Activated CD4-positive, alpha-beta T cell treated with anti-CD3 and anti-CD28 coated beads, Interleukin-2, Interleukin-6, amounts not matched to agents 100 ng/mL and 50 ng/mL, durations not matched to agents 16 hours and 8 hours (primary cell): ENCODE measurements at regions not wholly inside any gene's neighbourhood (a gene's known extent, or its start where the extent isn't known, plus 50 kb on each side); places are given as distances from the start of the nearest gene placed in this dataset.
"Not testable (repeated sequence)": the region's sequence is repeated elsewhere in the genome, so short reads cannot be mapped to it uniquely, and the experiment has no call there.

Experiments
- DNase-seq: peaks from one replicate; pipeline ENCODE4 v3.0.0-alpha.2; 2020

GRCh38 chr2:161480123-161480522, 64.0 kb downstream of the TBR1 start:
- DNase-seq: no peak

GRCh38 chr2:161481619-161482018, 65.5 kb downstream of the TBR1 start:
- DNase-seq: no peak

DNA sequence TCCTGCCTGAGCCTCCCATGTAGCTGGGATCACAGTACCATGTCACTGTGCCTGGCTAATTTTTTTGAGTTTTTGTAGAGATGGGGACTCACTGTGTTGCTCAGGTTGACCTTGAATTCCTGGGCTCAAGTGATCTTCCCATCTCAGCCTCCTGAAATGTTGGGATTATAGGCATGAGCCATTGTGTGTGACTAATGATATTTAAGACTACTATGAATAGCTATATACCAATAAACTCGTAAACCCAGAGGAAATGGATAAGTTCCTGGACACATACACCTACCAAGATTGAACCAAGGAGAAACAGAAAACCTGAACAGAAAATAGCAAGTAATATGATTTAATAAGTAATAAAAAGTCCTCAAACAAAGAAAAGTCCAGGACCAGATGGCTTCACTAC, 68.0 kb downstream of the TBR1 start:
- no peak for DNase-seq

GRCh38 chr2:161486111-161486510, 70.0 kb downstream of the TBR1 start:
- no peak for DNase-seq

- no peak for DNase-seq
These were observed 72.1 kb downstream of the TBR1 start for GRCh38 chr2:161488131-161488699.

DNA sequence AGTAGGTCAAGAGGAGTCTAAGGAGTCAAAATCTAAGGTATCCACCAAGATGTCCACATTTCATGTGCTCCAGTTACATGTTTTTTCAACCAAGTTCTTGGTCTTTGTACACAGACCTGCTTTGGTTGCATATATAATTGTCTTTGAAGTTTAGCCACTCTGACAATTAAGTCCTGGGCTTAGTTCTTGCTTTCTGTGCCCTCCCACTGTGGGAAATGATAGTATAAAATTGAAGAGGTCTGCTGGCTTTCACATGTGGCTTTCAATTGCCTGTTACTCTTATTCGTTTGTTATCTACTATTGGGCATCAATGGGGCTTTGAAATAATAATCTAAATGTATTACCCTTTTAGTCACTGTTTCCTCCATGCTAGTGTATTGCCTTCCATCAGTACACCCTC, 72.8 kb downstream of the TBR1 start:
- DNase-seq: no peak

DNA sequence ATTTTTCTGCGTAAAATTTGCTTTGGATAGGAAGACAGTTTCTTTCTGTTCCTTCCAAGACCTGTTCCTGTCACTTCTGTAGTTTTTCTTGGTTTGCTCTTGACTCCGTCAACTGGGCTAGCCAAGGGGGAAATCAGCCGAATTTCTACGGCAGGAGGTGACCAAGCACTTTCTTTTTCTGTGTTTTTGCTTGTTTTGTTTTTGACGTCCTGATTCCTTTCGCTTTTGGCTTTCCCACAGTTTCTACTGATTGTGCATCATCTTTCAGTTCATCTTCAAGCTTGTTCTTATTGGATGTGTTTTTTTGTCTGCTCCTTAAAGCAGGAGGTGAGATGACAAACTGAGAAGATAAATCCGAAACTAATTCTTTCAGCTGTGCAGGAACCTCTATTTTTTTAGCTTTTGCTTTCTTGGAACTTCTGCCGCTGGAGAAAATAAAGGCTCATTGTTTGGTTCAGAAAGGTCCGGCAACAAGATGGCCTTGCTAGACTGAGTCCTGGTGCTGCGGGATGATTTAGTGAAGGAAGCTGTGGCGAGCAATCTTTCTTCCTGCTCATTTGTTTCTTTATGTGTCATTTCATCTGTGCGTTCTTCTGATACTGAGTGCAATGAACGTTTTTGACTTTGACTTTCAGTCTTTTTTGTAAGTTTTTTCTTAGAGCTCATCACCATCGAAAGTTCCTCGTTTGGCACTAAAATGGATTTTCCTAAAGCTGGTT, 85.0 kb downstream of the TBR1 start:
- DNase-seq: peak; percentile 54

DNA sequence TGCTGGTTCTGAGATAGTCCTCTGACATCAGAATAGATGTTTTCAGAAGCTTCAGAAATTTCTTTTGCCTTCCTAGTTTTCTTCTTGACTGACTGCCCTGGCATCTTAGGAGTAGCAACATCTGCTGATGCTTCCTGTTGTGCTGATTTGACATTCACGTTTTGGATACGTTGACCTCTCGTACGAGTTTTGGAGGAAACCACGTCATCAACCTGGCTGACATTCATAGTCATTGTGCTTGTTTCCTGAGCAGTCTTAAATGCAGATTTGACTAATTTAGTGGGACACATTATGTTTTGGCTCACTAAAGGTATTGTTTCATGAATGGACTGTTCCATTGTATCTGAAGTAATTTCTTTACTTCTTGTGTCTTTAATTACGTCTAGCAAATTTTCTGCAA, 86.2 kb downstream of the TBR1 start:
- peak; percentile 13 for DNase-seq

GRCh38 chr2:161504628-161505289, 88.7 kb downstream of the TBR1 start:
- not testable (repeated sequence) for DNase-seq

DNA sequence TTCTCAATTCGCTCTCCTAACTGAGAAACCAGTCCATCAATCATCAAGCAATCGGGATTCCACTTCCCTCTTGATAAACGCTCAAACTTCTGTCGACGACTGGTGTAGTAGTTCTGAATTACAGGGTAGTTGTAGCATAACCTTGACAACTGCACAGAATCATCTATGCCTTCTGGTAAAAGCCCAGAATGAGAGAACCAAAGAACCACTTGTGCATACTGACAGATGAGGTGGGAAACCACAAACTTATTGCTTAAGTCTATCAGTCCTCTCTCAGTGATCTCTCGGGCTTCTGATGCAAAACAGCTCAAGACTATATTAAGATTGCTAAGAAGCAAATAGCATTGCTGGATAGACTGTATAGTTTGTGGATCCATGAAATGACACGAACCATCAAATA, 89.4 kb downstream of the TBR1 start:
- not testable (repeated sequence) for DNase-seq

- DNase-seq: not testable (repeated sequence)
These were observed 97.4 kb downstream of the TBR1 start for GRCh38 chr2:161513295-161514032.

DNA sequence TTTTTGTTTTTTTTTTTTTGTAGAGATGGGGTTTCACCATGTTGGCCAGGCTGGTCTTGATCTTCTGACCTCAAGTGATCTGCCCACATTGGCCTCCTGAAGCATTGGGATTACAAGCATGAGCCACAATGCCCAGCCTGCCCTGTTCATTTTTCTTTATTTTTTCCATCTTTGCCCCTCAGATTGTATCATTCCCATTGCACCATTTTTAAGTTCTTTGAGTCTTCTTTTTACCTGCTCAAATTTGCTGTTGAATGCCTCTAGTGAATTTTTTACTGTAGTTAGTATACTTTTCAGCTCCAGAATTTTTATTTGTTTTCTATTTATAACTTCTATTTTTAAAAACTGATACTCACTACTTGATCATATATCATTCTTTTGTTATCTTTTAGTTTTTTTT, 101.4 kb upstream of the SLC4A10 start:
- no peak for DNase-seq

DNA sequence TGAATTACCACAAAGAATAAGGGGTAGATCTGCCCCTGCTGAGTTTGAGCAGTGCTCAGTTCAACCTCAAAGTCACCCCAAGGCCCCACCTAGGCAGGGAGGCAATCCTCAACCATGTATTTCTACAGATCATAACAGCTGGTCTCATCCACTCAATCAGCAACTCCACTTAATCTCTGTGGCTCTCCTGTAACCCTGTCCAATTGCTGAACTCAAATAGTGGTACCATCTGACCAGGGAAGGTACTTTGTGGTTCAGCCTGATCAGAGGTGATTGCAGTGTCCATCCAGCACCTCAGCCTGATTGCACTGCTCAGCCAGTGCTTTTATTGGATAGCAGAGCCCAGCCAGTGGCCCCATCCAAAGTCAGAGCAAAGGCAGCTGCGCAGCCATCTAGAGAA, 91.0 kb upstream of the SLC4A10 start:
- DNase-seq: no peak

DNA sequence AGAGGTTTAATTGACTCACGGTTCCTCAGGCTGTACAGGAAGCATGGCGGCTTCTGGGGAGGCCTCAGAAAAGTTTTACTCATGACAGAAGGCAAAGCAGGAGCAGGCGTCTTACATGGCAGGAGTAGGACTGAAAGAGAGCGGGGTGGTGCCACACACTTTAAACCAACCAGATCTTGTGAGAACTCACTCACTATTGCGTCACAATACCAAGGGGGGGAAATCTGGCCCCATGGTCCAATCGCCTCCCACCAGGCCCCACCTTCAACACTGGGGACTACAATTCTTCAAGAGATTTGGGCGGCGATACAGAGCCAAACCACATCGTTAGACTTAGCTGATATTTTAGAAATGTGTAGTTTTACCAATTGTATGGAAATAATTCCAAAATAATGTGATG, 77.6 kb upstream of the SLC4A10 start:
- no peak for DNase-seq

GRCh38 chr2:161547130-161547529, 77.1 kb upstream of the SLC4A10 start:
- DNase-seq: no peak

- DNase-seq: no peak
These were observed 72.2 kb upstream of the SLC4A10 start for GRCh38 chr2:161552015-161552414.

DNA sequence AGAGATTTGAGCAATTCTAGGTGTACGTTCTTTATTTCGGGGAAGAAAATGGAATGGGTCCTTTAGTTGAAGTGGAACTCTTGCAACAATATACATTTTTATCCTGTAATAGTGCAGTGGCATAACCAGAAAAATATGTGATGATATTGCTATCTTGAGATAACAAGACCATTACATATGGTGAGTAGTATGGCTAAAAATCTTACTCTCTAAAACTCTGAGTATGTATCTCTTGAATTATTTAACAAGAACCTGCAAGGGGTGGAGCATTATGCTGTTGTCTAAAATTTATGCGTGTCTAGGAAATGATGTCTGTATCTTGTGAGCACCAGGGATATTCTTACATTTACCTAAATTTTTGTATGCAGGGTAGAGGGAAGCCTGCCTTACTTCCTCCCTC, 68.4 kb upstream of the SLC4A10 start:
- DNase-seq: no peak

DNA sequence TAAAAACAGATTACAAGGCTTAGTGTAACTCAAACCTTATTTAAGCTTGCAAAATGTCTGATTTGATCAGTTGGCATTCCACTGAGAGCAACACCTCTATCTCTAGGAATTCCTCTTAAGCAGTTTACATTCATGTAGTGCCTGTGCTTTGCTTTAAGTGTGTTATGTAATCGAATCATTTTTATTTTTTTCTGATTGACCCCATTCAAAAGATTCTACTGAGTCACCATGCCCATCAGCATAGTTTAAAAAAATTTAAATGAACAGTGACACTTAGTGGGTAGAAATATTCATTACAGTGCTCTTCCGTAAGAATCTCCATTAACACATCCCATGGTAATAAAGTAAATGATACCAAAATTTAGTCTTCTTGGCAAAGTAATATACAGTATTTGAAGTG, 67.8 kb upstream of the SLC4A10 start:
- DNase-seq: no peak

GRCh38 chr2:161557538-161557937, 66.7 kb upstream of the SLC4A10 start:
- DNase-seq: no peak

DNA sequence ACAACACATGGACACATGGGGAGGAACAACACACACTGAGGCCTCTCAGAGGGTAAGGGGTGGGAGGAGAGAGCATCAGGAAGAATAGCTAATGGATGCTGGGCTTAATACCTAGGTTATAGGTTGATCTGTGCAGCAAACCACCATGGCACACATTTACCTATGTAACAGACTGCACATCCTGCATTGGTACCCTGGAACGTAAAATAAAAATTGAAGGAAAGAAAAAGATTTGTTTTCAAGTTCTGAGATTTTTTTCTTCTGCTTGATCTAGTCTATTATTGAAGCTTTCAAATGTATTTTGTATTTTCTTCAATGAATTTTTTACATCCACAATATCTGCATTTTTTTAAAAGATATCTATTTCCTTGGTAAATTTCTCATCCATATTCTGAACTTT, 59.3 kb upstream of the SLC4A10 start:
- no peak for DNase-seq

DNA sequence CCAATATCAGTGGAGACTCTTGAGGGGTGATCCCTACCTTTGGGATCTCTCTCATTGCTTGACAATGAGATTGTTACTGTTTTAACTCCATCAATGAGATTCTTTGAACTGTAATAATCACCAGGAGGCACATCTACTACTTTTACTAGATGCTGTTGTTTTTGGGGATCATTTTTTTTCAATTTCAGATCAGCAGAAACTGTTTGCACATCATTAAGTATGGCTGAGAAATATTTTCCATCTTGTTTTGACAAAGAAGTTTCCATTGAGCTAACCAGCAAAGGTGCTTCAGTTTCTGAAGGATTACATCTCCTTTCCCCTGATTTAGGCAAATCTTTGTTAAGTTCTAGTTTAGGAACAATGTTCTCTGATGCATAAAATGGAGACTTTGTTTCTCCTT, 54.8 kb upstream of the SLC4A10 start:
- DNase-seq: no peak

DNA sequence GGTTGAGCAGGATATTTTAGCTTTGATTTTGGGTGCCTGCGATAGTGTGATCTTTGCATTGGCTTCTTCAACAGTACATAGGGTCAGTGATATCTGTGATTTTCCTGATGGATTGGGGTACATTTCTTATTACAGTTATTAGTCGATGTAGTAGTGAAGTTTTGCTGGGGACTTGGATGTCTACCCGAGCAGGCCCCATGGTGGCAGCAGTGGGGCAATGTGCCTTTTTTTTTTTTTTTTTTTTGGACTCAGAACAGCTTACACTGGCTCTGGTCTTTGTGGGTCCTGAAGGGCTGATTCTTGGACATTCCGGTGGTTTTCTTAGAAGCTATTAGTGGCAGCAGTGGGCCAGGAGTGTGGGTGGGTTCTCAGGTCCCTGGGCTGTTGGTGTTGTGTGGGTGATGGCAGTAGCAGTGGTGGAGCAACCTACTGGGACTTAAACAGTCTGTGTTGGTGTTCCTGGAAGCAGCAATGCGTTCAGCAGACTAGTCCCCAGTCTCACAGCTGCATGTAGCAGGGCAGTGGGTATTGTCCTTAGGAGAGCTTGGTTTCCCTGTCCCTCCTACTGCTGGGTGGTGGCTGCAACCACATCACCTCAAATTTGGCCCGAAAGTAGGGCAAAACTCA, 53.7 kb upstream of the SLC4A10 start:
- no peak for DNase-seq

DNA sequence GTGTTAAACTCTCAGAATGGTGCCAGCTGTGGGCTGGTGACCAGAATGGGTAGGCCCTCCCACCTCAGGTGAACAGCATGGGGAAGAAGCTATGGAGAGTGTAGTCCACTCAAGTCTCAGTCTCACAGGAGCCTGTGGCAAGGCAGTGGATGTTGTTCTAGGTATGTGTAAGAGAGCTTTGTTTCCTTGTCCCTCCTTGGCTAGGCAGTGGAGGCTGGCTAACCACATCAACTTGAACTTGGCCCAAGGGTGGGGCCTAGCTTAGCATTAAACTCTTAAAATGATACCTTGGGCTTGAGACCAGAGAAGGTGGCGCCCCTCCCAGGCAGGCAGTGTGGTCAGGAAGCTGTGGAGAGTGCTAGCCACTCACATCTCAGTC, 53.2 kb upstream of the SLC4A10 start:
- DNase-seq: no peak
